GM21526 (cell line): ENCODE measurements at regions not wholly inside any gene's neighbourhood (a gene's known extent, or its start where the extent isn't known, plus 50 kb on each side); places are given as distances from the start of the nearest gene placed in this dataset.
"Not testable (repeated sequence)": the region's sequence is repeated elsewhere in the genome, so short reads cannot be mapped to it uniquely, and the experiment has no call there.

Experiments used
- ATAC-seq: cut with Tn5 transposase; IDR thresholded peaks from one replicate; pipeline ENCODE4 v1.9.1; 2021; ENCODE audit warnings: moderate library complexity; ENCODE audit not compliant: unreplicated experiment, low FRiP score

DNA sequence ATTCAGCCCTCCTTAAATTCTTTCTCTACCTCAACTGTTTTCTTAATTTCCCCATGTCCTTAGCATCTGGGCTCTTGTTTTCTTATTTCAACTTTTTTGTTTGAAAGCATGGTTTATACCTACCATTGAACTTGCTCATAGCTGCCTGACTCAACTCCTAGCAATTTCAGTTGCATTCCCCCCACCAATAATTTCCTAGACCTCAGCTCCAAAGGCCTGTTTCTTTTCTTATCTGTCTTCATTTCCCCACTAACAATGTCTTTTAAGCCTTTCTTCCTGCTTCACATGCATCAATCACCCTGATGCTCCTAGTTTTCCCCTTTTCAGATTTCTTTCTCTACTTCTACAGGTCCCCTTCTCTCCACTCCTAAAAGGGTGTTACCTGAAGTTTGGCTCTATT is 129.7 kb upstream of the PDE4D start:
- ATAC-seq: no peak

DNA sequence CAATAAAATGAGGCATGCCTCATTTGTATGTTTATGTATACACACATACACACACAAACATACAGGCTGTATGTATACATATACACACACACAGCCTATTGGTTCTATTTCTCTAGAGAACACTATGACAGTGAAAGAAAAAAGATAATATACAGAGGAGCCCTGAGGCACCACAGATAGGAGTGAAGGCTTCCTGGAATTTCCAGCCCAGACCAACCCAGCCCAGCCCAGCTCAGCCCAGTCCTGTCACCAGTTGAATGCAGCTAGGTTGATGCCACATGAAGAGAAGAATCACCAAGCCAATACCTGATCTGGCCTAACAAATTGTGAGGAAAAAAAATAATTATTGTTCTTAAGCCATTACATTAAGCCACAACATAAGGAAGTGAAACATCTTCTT is 126.9 kb upstream of the PDE4D start:
- no peak for ATAC-seq

DNA sequence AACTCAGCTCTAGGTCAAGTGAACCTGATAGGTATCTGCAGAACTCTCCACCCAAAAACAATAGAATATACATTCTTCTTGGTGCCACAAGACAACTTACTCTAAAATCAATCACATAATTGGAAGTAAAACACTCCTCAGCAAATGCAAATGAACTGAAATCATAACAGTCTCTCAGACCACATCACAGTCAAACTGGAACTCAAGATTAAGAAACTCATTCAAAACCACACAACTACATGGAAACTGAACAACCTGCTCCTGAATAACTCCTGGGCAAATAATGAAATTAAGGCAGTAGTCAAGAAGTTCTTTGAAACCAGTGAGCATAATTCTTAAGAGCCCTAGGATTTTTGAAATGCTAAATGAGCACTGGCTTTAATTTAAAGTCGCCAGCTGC is 125.4 kb upstream of the PDE4D start:
- ATAC-seq: not testable (repeated sequence)

DNA sequence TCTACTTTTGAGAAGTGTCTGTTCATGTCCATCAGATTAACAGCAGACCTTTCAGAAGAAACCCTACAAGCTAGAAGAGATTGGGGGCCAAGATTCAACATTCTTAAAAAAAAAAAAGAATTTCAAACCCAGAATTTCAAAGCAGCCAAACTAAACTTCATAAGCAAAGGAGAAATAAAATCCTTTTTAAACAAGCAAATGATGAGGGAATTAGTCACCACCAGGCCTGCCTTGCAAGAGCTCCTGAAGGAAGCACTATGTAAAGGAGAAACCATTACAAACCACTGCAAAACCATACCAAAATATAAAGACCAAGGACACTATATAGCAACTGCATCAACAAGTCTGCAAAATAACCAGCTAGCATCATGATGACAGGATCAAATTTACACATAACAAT is 124.6 kb upstream of the PDE4D start:
- ATAC-seq: no peak

DNA sequence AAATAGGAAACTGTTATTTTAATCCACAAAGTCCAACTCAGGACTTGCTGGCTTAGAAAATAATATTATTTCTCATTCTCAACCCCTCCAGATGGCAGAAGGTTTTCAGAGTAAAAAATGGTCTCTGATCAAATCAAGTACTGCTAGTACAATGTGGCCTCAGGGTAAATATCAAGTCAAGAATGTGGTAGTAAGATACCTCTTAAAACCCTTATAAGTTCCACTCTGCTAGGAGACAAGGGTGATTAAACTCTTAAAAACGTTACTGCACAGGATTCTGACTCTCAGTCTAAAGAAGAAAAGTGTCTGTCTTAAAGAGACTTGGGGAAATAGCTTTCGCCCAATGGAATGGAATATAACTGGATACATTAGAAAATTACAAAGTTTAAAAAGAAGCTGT is 120.8 kb upstream of the PDE4D start:
- no peak for ATAC-seq

DNA sequence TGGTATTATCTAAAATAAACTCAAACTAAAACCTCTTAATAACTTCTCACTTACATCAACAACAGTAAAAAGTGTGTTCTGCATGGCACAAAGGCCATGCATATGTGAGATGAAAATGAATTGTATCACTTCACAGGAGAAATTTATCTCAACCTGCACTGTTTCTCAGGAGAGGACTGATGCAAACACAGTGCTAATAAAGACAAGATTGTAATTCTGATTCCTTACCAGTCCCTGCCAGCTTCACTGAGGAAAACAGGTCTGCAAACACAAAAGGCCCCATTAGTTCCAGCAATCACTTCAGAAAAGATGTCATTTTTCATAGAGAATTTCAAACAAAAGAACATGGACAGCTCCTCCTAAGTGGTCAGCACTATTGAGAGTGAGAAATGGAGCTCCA is 117.3 kb upstream of the PDE4D start:
- no peak for ATAC-seq

DNA sequence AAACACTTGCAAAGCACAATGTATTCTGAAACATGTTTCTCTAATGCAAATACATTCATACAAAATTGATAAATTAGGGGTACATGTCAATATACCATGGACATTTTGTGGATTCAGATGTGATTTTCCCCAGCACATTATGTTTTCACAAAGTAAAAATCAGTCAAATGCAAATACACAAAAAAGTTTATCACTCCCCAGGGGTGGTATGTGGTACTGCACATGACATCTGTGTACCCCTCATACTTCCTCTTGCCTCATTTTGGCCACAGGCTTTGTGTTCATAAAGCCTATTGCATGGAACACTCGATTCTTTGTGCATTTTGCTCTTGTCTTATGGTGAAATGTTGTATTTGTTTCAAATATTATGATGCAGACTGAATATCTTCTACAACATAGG is 116.8 kb upstream of the PDE4D start:
- no peak for ATAC-seq

DNA sequence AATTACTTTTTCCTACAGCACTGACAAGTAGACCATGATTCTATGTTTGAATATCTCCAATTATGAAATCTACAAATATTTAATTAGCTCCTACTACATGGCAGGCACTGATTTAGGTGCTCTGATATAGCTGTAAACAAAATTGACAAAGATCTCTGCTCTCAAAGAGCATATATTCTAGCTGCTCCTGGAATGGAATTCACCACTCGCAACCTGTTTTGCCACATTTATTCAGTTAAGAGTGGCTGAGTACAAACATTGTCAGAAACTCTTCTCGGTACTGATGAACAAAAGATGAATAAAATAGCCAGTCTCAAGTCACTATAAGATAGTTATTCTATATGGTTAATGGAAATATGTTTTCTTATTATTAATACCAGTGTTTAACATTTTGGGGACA is 114.2 kb upstream of the PDE4D start:
- ATAC-seq: no peak

DNA sequence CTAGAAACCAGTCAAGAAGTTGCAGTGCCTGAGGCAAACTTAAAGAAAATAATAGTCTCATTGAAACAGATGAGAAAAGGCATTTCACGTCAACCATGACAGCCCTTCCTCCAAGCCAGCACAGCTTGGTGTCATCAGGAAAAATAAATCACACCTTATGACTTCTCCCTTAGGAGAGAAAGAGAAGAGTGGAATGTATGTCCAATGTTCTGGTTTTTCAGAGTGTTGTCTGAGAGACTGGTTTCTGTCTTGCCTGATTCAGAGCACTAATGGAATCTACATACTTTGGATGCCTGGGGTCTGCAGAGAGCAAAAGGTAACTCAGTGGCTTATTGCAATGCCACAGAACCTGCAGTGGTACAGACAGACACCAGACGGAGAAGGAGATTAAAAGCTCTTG is 105.5 kb upstream of the PDE4D start:
- ATAC-seq: no peak

DNA sequence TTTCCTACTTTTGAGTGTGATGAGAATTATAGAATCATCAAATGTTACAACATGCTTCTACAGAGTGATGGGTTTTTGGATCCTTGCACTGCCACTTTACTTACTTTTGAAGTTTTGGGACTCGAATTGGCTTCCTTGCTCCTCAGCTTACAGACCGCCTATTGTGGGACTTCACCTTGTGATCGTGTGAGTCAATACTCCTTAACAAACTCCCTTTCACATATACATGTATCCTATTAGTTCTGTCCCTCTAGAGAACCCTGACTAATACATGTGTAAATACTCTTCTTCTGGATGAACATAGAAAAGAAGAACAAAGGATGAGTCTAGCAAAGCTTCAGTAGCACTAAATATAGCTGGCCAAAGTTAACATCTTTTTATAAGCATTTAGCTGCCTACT is 98.7 kb upstream of the PDE4D start:
- no peak for ATAC-seq

DNA sequence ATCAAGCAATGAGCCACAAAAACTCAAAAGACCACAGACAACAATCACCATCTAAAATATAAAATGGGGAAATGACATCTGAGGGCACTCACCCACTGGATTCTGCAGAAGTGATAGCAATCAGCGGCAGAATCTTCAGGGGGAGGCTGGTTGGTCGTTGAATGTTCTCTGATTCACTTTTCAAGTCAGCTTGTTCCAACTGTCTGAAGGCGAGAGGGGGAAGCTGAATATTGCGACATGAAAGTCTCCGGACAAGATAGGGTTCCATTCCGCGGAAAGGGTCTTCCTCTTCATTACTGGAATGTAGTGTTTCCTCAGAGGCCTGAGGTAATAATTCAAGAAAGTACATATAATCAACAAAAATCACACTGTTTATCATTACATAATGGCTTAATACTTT is 94.9 kb upstream of the PDE4D start:
- ATAC-seq: no peak

DNA sequence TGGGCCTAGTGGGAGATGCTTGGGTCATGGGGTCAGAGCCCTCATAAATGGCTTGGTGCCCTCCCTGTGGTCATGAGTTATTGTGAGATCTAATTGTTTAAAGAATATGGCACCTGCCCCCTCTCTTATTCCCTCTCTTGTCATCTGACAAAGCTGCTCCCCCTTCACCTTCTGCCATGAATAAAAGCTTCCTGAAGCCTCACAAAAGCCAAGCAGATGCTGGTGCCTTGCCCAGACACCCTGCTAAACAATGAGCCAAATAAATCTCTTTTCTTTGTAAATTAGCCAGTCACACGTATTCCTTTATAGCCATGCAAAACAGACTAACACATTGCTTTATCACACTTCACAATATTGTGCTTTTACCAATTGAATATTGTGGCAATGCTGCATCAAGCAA is 82.8 kb upstream of the PDE4D start:
- ATAC-seq: no peak

DNA sequence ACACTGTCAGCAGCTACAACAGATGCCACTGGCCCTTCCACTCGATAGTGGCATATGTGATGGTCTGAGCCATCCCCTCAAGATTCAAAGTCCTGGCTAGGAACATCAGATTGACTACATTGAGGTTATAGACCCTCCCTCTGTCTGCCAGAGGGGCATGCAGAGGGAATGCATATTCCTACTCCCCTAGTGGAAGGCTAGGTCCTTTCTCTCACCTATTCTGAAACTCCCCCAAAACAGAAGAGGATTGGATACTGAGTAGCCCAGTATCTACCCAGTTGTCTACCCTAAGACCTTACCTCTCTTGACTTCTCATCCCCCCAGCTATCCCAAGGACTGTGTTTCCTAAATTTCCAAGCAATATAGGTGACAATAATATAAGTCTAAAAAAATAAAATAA is 78.5 kb upstream of the PDE4D start:
- ATAC-seq: no peak

DNA sequence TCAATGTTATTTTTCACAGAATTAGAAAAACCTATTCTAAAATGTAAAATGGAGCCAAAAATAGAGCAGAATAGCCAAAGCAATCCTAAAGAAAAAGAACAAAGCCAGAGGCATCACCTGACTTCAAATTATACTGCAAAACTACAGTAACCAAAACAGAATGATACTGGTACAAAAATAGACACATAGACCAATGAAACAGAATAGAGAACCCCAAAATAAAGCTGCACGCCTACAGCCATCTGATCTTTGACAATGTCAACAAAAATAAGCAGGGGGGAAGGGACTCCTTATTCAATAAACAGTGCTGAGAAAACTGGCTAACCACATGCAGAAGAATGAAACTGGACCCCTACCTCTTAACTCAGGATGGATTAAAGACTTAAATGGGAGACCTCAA is 65.8 kb upstream of the PDE4D start:
- ATAC-seq: no peak

DNA sequence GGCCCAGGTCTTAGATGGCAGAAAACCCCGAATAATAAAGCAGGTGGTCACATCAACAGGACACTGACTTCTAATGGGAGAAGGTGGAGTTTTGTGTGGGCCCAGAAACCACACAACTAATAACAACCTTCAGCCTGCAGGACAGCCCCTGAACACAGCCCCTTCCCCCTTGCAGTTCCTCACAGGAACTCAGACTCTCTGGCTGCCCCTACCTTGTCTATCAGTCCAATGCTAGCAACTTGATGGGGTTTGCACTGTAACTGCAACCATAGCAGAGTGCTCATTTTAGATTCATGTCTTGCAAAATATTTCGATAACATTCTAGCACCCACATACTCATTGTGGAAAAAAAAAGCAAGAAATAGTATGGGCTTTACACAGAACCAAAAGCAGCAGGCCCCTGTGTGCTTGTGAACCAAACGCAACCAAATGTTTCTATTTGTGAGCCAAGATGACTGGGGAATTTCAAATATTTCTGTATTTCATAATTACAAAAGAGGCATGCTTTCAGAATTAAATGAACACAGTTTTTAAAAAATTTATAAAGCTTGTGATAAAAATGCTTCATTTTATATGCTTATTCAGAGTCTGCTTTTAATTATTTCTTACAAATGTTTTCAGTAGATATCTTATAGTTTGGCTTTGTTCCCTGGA is 62.7 kb upstream of the PDE4D start:
- no peak for ATAC-seq

DNA sequence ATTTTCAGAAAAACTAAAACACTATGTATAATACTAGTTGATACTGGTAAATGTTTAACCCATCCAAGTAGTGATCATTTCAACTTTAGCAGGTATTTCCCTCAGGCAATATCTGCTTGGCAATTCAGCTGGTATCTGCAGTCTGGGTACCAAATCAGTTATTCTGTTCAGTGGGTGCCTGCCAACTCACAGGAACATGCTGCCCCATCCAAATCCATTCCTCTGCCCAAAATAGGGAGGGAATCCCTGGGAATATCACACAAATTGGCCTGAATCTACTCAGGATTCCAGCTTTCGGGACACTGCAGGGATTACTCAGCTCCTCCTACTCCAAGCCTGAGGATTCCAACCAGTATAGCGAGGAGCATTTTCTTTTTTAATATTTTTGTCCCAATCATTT is 61.7 kb upstream of the PDE4D start:
- no peak for ATAC-seq

DNA sequence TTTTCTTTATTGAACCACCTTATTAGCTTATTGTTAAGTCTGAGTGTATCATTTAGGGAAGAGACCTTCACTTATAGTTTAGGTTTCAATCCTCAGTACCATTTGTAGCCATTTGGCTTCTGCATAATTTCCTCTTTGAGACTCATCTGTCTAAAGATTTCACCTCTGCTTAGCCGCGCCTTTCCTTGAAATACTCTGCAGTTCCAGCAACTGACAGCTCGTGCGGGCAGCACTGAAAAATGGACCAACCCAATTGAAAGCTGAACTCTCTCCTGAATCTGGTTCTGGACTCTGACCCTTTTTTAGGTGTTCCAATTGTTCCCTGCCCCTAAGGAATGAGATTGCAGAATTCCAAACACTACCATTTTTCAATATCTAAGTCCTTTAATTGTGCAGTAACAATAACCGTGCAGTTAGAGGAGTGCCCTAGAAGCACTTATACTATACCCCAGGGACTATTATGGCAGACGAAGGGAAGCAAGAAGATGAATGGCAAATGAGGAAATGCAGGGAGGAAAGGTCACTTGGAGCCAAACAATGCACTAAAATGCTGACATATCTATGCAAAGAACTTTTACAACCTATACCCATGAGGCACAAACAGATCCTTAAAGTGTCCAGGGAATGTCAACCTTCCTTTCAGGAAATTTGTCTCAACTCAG is 50.1 kb upstream of the PDE4D start:
- ATAC-seq: no peak
